Spleen (tissue), 7 donors: ENCODE measurements at regions not wholly inside any gene's neighbourhood (a gene's known extent, or its start where the extent isn't known, plus 50 kb on each side); places are given as distances from the start of the nearest gene placed in this dataset.
"Not testable (repeated sequence)": the region's sequence is repeated elsewhere in the genome, so short reads cannot be mapped to it uniquely, and the experiment has no call there.

Experiments used
- CTCF ChIP-seq, 11 experiments: fragments of 200-600 bp in 7 of 11; fragments of 450-650 bp in 4 of 11; sonication (generic) in 4 of 11; IDR thresholded peaks in 8 of 11; conservative IDR thresholded peaks in 3 of 11; 1 replicate in 7 of 11; 2 replicates in 4 of 11; pipeline versions ENCODE4 v1.4.0 to v1.8.0; 2016 to 2021; ENCODE audit warnings: antibody characterized with exemption in 11 of 11, inconsistent platforms in 4 of 11, mild to moderate bottlenecking in 1 of 11
- POLR2AphosphoS5 ChIP-seq, 3 donors: sonication (generic); formaldehyde crosslinking; IDR thresholded peaks; one replicate each; pipeline ENCODE4 v1.5.1; 2017; ENCODE audit warnings: antibody characterized with exemption in 3 of 3
- donor health status: DM: no; HTN: no; CAD: no; lungs with moderate emphysema.
- donor health status: DM: no; HTN: no; CAD: no.
- donor health status: DM: no; HTN: no; CAD: no.

- not testable (repeated sequence) for TF ChIP-seq CTCF (IDR thresholded peaks at IDR 0.05 in 8 of 11, conservative IDR thresholded peaks at IDR 0.05 in 3 of 11); POLR2AphosphoS5 (IDR thresholded peaks at IDR 0.05)
Measured at GRCh38 chr11:87585613-87586012, 547.9 kb downstream of the TMEM135 start.
